ENCODE measurements at regions not wholly inside any gene's neighbourhood (a gene's known extent, or its start where the extent isn't known, plus 50 kb on each side); places are given as distances from the start of the nearest gene placed in this dataset.

GRCh38 chr2:34844629-34845028 is 1245.5 kb upstream of the FAM98A start:
- TF ChIP-seq CTCF (IDR thresholded peaks at IDR 0.05; ENCODE audit: low read depth, low read length) (no peak), EZH2phosphoT487 (IDR thresholded peaks at IDR 0.05; ENCODE audit: low read depth) (no peak)

Data from OCI-LY3 (cell line).